ENCODE measurements at regions not wholly inside any gene's neighbourhood (a gene's known extent, or its start where the extent isn't known, plus 50 kb on each side); places are given as distances from the start of the nearest gene placed in this dataset.

DNA sequence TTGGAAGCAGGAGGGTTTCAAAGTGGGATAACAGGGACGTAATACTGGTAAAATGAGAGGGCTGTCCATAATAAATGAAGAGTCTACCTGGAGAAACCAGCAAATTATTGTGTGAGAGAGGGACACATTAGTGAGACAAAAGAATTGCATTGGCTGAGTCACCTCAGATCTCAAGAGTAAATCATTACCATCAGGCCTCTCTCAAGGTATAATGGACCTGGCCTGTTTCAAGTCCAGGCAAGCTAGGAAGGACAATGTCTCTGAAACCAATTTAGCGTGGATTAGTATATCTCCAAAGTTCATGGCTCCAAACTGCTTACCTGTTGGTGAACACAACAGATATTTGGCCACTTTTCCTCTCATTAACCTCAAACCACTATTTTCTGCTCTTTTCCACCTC is 471.4 kb downstream of the CMPK2 start:
- TF ChIP-seq, protein P1, sequence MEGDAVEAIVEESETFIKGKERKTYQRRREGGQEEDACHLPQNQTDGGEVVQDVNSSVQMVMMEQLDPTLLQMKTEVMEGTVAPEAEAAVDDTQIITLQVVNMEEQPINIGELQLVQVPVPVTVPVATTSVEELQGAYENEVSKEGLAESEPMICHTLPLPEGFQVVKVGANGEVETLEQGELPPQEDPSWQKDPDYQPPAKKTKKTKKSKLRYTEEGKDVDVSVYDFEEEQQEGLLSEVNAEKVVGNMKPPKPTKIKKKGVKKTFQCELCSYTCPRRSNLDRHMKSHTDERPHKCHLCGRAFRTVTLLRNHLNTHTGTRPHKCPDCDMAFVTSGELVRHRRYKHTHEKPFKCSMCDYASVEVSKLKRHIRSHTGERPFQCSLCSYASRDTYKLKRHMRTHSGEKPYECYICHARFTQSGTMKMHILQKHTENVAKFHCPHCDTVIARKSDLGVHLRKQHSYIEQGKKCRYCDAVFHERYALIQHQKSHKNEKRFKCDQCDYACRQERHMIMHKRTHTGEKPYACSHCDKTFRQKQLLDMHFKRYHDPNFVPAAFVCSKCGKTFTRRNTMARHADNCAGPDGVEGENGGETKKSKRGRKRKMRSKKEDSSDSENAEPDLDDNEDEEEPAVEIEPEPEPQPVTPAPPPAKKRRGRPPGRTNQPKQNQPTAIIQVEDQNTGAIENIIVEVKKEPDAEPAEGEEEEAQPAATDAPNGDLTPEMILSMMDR (conservative IDR thresholded peaks at IDR 0.05; ENCODE audit: low read depth, low read length) = no peak
- TF ChIP-seq EZH2 (IDR thresholded peaks at IDR 0.05; ENCODE audit: low read length, unreplicated experiment) = no peak
